ENCODE measurements at regions not wholly inside any gene's neighbourhood (a gene's known extent, or its start where the extent isn't known, plus 50 kb on each side); places are given as distances from the start of the nearest gene placed in this dataset.

DNA sequence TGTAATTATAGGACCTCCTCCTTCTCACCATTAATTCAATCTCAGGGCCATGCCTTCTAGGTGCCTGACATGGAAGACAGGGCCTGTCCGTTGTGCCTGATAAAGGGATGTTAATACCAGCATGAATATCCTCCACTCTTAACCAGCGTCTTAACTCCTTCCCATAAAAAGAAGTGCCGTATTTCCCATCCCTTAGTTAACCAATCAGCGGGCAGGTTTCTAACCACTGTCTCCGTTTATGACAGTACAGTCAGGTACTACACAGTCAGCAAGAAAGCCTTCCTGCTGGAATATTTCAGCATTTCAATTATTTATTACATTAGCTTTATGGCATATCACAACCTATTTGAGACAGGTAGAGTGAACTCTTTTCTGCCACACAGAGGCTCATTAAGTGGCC lies 308.6 kb upstream of the FZD8 start:
- no peak overlapping the region for H3K27ac ChIP-seq
- WGBS, 2 donors = 89 to 94% methylated on average over 5 of the region's 5 CpGs
- no peak for ATAC-seq (ENCODE audit: low FRiP score in 2 of 2)

GRCh38 chr10:35950226-35950625 lies 308.1 kb upstream of the FZD8 start:
- no peaks in the 10 kb centered on the region for H3K9me3 ChIP-seq

More for the DNA sequence above, 308.6 kb upstream of the FZD8 start:
- Histone ChIP-seq H3K9me3 (no peaks in the 10 kb centered on the region), H3K36me3 (no peaks in the 10 kb centered on the region), H3K4me1 (no peaks in the 10 kb centered on the region), H3K27me3 (no peaks in the 10 kb centered on the region), H3K4me3 (no peak overlapping the region)
- no peak for DNase-seq
- TF ChIP-seq POLR2A (IDR thresholded peaks at IDR 0.05) (no peak), POLR2AphosphoS5 (IDR thresholded peaks at IDR 0.05) (no peak), EP300 (IDR thresholded peaks at IDR 0.05) (no peak)
- TF ChIP-seq, protein P1, sequence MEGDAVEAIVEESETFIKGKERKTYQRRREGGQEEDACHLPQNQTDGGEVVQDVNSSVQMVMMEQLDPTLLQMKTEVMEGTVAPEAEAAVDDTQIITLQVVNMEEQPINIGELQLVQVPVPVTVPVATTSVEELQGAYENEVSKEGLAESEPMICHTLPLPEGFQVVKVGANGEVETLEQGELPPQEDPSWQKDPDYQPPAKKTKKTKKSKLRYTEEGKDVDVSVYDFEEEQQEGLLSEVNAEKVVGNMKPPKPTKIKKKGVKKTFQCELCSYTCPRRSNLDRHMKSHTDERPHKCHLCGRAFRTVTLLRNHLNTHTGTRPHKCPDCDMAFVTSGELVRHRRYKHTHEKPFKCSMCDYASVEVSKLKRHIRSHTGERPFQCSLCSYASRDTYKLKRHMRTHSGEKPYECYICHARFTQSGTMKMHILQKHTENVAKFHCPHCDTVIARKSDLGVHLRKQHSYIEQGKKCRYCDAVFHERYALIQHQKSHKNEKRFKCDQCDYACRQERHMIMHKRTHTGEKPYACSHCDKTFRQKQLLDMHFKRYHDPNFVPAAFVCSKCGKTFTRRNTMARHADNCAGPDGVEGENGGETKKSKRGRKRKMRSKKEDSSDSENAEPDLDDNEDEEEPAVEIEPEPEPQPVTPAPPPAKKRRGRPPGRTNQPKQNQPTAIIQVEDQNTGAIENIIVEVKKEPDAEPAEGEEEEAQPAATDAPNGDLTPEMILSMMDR (IDR thresholded peaks at IDR 0.05) = no peak

GRCh38 chr10:35949811-35950211 lies 307.7 kb upstream of the FZD8 start:
- no peaks in the 10 kb centered on the region for H3K36me3 ChIP-seq
- H3K4me1 ChIP-seq = no peaks in the 10 kb centered on the region
- no peaks in the 10 kb centered on the region for H3K27me3 ChIP-seq
- no peaks in the 10 kb centered on the region for H3K9me3 ChIP-seq
- WGBS, 2 donors = 77 to 79% methylated on average over 5 of the region's 5 CpGs
- H3K4me3 ChIP-seq = no peak overlapping the region
- DNase-seq (no peak), ATAC-seq (ENCODE audit: low FRiP score in 2 of 2) (no peak)
- no peak overlapping the region for H3K27ac ChIP-seq
- no peak for TF ChIP-seq POLR2A (IDR thresholded peaks at IDR 0.05)
- TF ChIP-seq, protein P1 (IDR thresholded peaks at IDR 0.05) = no peak
- TF ChIP-seq EP300 (IDR thresholded peaks at IDR 0.05) = no peak
- TF ChIP-seq POLR2AphosphoS5 (IDR thresholded peaks at IDR 0.05) = no peak

More at GRCh38 chr10:35950226-35950625, 308.1 kb upstream of the FZD8 start:
- ATAC-seq (ENCODE audit: low FRiP score in 2 of 2) = no peak
- Histone ChIP-seq H3K27ac (no peak overlapping the region), H3K4me3 (no peak overlapping the region), H3K27me3 (no peaks in the 10 kb centered on the region), H3K4me1 (no peaks in the 10 kb centered on the region), H3K36me3 (no peaks in the 10 kb centered on the region)
- 83 to 84% methylated on average over 8 of the region's 8 CpGs for WGBS, 2 donors
- no peak for DNase-seq
- TF ChIP-seq POLR2A (IDR thresholded peaks at IDR 0.05) (no peak), EP300 (IDR thresholded peaks at IDR 0.05) (no peak), POLR2AphosphoS5 (IDR thresholded peaks at IDR 0.05) (no peak)
- TF ChIP-seq, protein P1 (IDR thresholded peaks at IDR 0.05) = no peak

GRCh38 chr10:35946556-35946955 lies 304.5 kb upstream of the FZD8 start:
- 87 to 93% methylated on average over 3 of the region's 3 CpGs for WGBS, 2 donors
- DNase-seq = no peak
- Histone ChIP-seq H3K36me3 (no peaks in the 10 kb centered on the region), H3K9me3 (no peaks in the 10 kb centered on the region), H3K27me3 (no peaks in the 10 kb centered on the region), H3K4me3 (no peak overlapping the region), H3K4me1 (no peaks in the 10 kb centered on the region), H3K27ac (no peak overlapping the region)
- ATAC-seq (ENCODE audit: low FRiP score in 2 of 2) = peak in 1 of 2 donors; percentile 48
- TF ChIP-seq POLR2A (IDR thresholded peaks at IDR 0.05) (no peak), POLR2AphosphoS5 (IDR thresholded peaks at IDR 0.05) (no peak), EP300 (IDR thresholded peaks at IDR 0.05) (no peak)
- TF ChIP-seq, protein P1 (IDR thresholded peaks at IDR 0.05) = no peak

- TF ChIP-seq, protein P1 (IDR thresholded peaks at IDR 0.05) = no peak
- TF ChIP-seq EP300 (IDR thresholded peaks at IDR 0.05) (no peak), POLR2A (IDR thresholded peaks at IDR 0.05) (no peak), POLR2AphosphoS5 (IDR thresholded peaks at IDR 0.05) (no peak)
- Histone ChIP-seq H3K4me1 (no peaks in the 10 kb centered on the region), H3K27me3 (no peaks in the 10 kb centered on the region), H3K36me3 (no peaks in the 10 kb centered on the region), H3K4me3 (no peak overlapping the region), H3K9me3 (no peaks in the 10 kb centered on the region), H3K27ac (no peak overlapping the region)
- no peak for DNase-seq
- ATAC-seq (ENCODE audit: low FRiP score in 2 of 2) = no peak
- WGBS, 2 donors = 76 to 84% methylated on average over 3 of the region's 3 CpGs
Observed at GRCh38 chr10:35942057-35942456, 300.0 kb upstream of the FZD8 start.

All from upper lobe of left lung (tissue), 6 donors.